Glutamatergic neuron (in vitro differentiated cells): ENCODE measurements at regions not wholly inside any gene's neighbourhood (a gene's known extent, or its start where the extent isn't known, plus 50 kb on each side); places are given as distances from the start of the nearest gene placed in this dataset.

Source experiments
- DNase-seq: peaks from one replicate; pipeline ENCODE4 v3.0.0; 2022
- H3K27ac Mint-ChIP-seq: one replicate; pipeline ENCODE4 v1.8.0; 2020; ENCODE audit warnings: mild to moderate bottlenecking, mixed read lengths, inconsistent platforms; ENCODE audit not compliant: unreplicated experiment
- H3K27me3 Mint-ChIP-seq: one replicate; pipeline ENCODE4 v1.8.0; 2020; ENCODE audit warnings: mild to moderate bottlenecking, moderate library complexity, mixed read lengths, inconsistent platforms; ENCODE audit not compliant: unreplicated experiment
- H3K36me3 Mint-ChIP-seq: one replicate; pipeline ENCODE4 v1.8.0; 2020; ENCODE audit warnings: mild to moderate bottlenecking, mixed read lengths, inconsistent platforms; ENCODE audit not compliant: unreplicated experiment
- H3K4me1 Mint-ChIP-seq: one replicate; pipeline ENCODE4 v1.8.0; 2020; ENCODE audit warnings: mild to moderate bottlenecking, low read depth, mixed read lengths, inconsistent platforms; ENCODE audit not compliant: unreplicated experiment
- H3K4me3 Mint-ChIP-seq: one replicate; pipeline ENCODE4 v1.8.0; 2020; ENCODE audit warnings: mild to moderate bottlenecking, mixed read lengths, inconsistent platforms; ENCODE audit not compliant: unreplicated experiment
- H3K9me3 Mint-ChIP-seq: one replicate; pipeline ENCODE4 v1.8.0; 2020; ENCODE audit warnings: mild to moderate bottlenecking, moderate library complexity, mixed read lengths, inconsistent platforms; ENCODE audit not compliant: unreplicated experiment
- TF ChIP-seq, protein P1 (sequence below): fragments of 200-600 bp; sonication (generic); IDR thresholded peaks from one replicate; pipeline ENCODE4 v1.5.0; 2021; ENCODE audit not compliant: partially characterized antibody, unreplicated experiment

DNA sequence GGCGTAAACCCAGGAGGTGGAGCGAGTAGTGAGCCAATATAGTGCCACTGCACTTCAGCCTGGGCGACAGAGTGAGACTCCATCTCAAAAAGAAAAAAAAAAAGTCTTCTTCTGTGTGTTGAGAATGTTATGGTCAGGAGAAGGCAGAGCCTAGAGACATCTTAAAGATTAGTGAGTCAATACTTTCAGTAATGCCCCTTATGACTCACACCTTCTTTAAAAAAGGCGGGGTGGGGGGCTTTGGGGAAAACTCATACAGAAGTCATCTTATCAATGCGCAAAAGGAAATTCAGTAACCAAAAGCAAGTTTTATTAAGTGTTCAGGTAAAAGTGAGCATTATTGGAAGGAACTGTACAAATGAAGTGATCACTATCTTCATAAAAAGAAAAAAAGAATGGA lies 1369.8 kb upstream of the LRRTM3 start:
- TF ChIP-seq, protein P1, sequence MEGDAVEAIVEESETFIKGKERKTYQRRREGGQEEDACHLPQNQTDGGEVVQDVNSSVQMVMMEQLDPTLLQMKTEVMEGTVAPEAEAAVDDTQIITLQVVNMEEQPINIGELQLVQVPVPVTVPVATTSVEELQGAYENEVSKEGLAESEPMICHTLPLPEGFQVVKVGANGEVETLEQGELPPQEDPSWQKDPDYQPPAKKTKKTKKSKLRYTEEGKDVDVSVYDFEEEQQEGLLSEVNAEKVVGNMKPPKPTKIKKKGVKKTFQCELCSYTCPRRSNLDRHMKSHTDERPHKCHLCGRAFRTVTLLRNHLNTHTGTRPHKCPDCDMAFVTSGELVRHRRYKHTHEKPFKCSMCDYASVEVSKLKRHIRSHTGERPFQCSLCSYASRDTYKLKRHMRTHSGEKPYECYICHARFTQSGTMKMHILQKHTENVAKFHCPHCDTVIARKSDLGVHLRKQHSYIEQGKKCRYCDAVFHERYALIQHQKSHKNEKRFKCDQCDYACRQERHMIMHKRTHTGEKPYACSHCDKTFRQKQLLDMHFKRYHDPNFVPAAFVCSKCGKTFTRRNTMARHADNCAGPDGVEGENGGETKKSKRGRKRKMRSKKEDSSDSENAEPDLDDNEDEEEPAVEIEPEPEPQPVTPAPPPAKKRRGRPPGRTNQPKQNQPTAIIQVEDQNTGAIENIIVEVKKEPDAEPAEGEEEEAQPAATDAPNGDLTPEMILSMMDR = no peak
- H3K36me3 Mint-ChIP-seq = no peaks in the 10 kb centered on the region
- no peak overlapping the region for H3K27ac Mint-ChIP-seq
- H3K4me1 Mint-ChIP-seq = peaks cover under 1% of the 10 kb centered on the region
- no peak for DNase-seq
- peaks cover 2% of the 10 kb centered on the region for H3K27me3 Mint-ChIP-seq
- no peak overlapping the region for H3K4me3 Mint-ChIP-seq
- peaks cover 1% of the 10 kb centered on the region for H3K9me3 Mint-ChIP-seq

DNA sequence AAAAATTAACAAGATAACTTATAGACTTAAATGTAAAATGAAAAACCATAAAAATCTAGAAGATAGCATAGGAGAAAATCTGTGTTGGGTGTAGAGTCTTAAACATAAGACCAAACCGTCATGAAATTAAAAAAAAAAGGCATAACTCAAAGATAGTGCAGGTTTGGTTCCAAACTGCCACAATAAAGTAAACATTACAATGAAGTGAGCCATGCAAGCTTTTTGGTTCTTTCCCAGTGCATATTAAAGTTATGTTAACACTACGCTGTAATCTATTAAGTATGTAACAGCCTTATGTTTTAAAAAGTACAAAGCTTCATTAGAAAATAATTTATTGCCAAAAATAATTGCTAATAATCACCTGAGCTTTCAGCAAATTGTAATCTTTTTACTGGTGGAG lies 1366.5 kb upstream of the LRRTM3 start:
- Mint-ChIP-seq H3K9me3 (peaks cover 1% of the 10 kb centered on the region), H3K36me3 (no peaks in the 10 kb centered on the region), H3K4me3 (no peak overlapping the region)

DNA sequence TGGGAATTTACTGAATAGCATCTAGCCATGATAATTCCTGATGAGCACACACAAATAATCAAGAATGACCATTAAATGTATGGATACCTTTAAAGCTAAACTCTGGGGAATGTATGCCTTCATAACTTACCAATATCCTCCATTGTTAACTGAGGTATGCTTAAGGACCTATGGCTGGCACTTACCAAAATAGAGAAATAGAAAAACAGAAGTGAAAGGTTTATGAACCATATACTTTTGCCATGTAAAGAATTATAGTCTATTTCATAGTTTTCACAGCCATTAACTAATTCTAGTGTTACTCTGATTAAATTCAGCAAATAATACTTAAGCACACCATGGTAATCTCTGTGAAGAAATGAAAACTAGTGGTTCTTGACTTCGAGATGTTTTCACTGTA lies 1360.6 kb upstream of the LRRTM3 start:
- H3K9me3 Mint-ChIP-seq = peaks cover 1% of the 10 kb centered on the region
- TF ChIP-seq, protein P1 = no peak
- H3K4me3 Mint-ChIP-seq = no peak overlapping the region
- no peaks in the 10 kb centered on the region for H3K36me3 Mint-ChIP-seq
- peaks cover 2% of the 10 kb centered on the region for H3K27me3 Mint-ChIP-seq
- peaks cover 4% of the 10 kb centered on the region for H3K4me1 Mint-ChIP-seq
- no peak overlapping the region for H3K27ac Mint-ChIP-seq
- no peak for DNase-seq

More for the DNA sequence above, 1366.5 kb upstream of the LRRTM3 start:
- DNase-seq = no peak
- H3K27ac Mint-ChIP-seq = no peak overlapping the region
- TF ChIP-seq, protein P1 = no peak
- peaks cover 2% of the 10 kb centered on the region for H3K27me3 Mint-ChIP-seq
- no peaks in the 10 kb centered on the region for H3K4me1 Mint-ChIP-seq

DNA sequence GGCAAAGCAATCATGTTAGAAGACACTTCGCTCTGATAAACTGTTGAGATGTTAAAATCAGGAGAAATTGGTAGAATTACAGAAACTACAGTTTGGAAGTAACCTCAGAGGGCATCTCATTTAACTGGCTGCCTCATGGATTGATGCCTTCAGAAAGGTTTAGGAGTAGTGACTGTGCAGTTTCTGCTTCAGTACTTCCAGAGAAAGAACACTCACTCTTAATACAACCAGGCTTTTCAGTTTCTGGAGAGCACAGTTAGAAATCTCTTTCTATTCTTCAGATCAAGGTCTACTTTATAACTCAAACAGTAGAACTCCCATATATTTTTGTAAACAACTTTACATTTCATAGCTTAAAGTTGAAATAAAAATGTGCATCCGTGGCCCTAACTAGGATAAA lies 1358.9 kb upstream of the LRRTM3 start:
- Mint-ChIP-seq H3K4me3 (no peak overlapping the region), H3K27ac (no peak overlapping the region), H3K4me1 (peaks cover 12% of the 10 kb centered on the region), H3K9me3 (no peaks in the 10 kb centered on the region), H3K27me3 (peaks cover 2% of the 10 kb centered on the region), H3K36me3 (no peaks in the 10 kb centered on the region)
- TF ChIP-seq, protein P1 = no peak
- no peak for DNase-seq

DNA sequence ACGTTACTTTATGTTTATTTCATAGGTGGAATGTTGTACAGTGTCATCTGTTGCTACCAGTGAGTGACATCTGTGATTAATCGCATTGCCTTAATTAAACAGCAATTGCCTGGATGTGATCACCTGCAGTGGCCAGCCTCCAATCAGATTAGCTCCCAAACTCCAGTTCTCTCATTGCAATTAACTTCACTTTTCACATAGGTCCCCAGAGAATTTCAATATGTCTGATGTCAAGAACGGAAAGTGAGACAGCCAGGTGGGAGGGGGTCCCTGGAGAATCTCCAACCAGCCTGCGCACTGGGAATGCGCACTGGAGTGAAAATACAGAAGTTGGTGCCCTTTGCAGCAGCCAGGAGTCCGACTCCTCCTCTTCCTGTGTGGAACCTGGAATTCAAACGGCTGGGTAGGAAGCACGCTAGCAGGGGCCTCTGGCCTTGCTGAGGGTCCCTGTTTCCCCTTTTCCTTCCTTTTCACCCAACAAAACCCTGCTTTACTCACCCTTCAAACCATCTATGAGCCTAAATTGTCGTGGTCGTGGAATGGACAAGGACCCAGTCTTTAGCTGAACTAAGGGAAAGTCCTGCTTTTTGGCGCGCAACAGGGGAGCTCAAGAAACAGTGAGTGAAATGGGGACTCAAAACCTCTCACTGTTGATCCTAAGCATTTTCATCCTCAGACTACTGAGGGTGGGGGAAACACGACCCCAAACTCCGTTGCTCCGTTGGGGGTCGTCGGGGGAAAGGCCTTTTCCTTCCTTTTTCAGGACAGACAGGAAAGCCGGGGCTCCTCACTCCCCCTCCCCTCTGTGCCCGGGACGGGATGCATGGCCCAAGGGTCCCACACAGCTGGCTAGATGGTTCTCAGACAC lies 1355.5 kb upstream of the LRRTM3 start:
- Mint-ChIP-seq H3K27me3 (peaks cover 2% of the 10 kb centered on the region), H3K27ac (no peak overlapping the region), H3K36me3 (no peaks in the 10 kb centered on the region), H3K4me1 (peaks cover 12% of the 10 kb centered on the region), H3K9me3 (no peaks in the 10 kb centered on the region), H3K4me3 (peak overlapping the region; percentile 77)
- TF ChIP-seq, protein P1 = no peak
- peak; percentile 52 for DNase-seq
